ENCODE measurements at regions not wholly inside any gene's neighbourhood (a gene's known extent, or its start where the extent isn't known, plus 50 kb on each side); places are given as distances from the start of the nearest gene placed in this dataset.
"Not testable (repeated sequence)": the region's sequence is repeated elsewhere in the genome, so short reads cannot be mapped to it uniquely, and the experiment has no call there.

GRCh38 chr3:36063992-36064391 is 316.3 kb upstream of the STAC start:
- Mint-ChIP-seq H3K27me3 (no peaks in the 10 kb centered on the region), H3K36me3 (ENCODE audit: low read depth) (no peaks in the 10 kb centered on the region), H3K27ac (no peak overlapping the region), H3K9me3 (no peaks in the 10 kb centered on the region), H3K4me1 (no peaks in the 10 kb centered on the region), H3K4me3 (no peak overlapping the region)
- DNase-seq, result no peak
- CTCF ChIA-PET, result no interaction called here
- POLR2A ChIA-PET, result no interaction called here

GRCh38 chr3:36065321-36065720 is 315.0 kb upstream of the STAC start:
- H3K9me3 Mint-ChIP-seq, result no peaks in the 10 kb centered on the region
- no peak overlapping the region for H3K27ac Mint-ChIP-seq
- no peak overlapping the region for H3K4me3 Mint-ChIP-seq
- POLR2A ChIA-PET, result no interaction called here
- DNase-seq, result no peak
- CTCF ChIA-PET, result no interaction called here
- no peaks in the 10 kb centered on the region for H3K4me1 Mint-ChIP-seq
- H3K36me3 Mint-ChIP-seq (ENCODE audit: low read depth), result no peaks in the 10 kb centered on the region
- H3K27me3 Mint-ChIP-seq, result no peaks in the 10 kb centered on the region

- Mint-ChIP-seq H3K27me3 (no peaks in the 10 kb centered on the region), H3K27ac (no peak overlapping the region), H3K36me3 (ENCODE audit: low read depth) (no peaks in the 10 kb centered on the region), H3K4me3 (no peak overlapping the region), H3K9me3 (no peaks in the 10 kb centered on the region), H3K4me1 (no peaks in the 10 kb centered on the region)
- ChIA-PET POLR2A (no interaction called here), CTCF (no interaction called here)
- DNase-seq, result no peak
Measured at GRCh38 chr3:36075491-36075890, 304.8 kb upstream of the STAC start.

- no peaks in the 10 kb centered on the region for H3K27me3 Mint-ChIP-seq
- peaks cover 2% of the 10 kb centered on the region for H3K9me3 Mint-ChIP-seq
- H3K4me1 Mint-ChIP-seq, result no peaks in the 10 kb centered on the region
- DNase-seq, result no peak
- no peaks in the 10 kb centered on the region for H3K36me3 Mint-ChIP-seq (ENCODE audit: low read depth)
- no peak overlapping the region for H3K27ac Mint-ChIP-seq
- POLR2A ChIA-PET, result no interaction called here
- no peak overlapping the region for H3K4me3 Mint-ChIP-seq
- CTCF ChIA-PET, result no interaction called here
Measured at GRCh38 chr3:36077320-36077719, 303.0 kb upstream of the STAC start.

- DNase-seq; POLR2A ChIA-PET; H3K4me3 Mint-ChIP-seq; H3K27ac Mint-ChIP-seq; H3K4me1 Mint-ChIP-seq; H3K9me3 Mint-ChIP-seq; CTCF ChIA-PET; H3K36me3 Mint-ChIP-seq (ENCODE audit: low read depth); H3K27me3 Mint-ChIP-seq: not testable (repeated sequence)
Measured at GRCh38 chr3:36082958-36083357, 297.3 kb upstream of the STAC start.

- H3K36me3 Mint-ChIP-seq (ENCODE audit: low read depth), result no peaks in the 10 kb centered on the region
- CTCF ChIA-PET, result no interaction called here
- DNase-seq, result no peak
- POLR2A ChIA-PET, result no interaction called here
- no peaks in the 10 kb centered on the region for H3K27me3 Mint-ChIP-seq
- no peaks in the 10 kb centered on the region for H3K9me3 Mint-ChIP-seq
- no peak overlapping the region for H3K27ac Mint-ChIP-seq
- no peaks in the 10 kb centered on the region for H3K4me1 Mint-ChIP-seq
- H3K4me3 Mint-ChIP-seq, result no peak overlapping the region
Measured at GRCh38 chr3:36095238-36095637, 285.1 kb upstream of the STAC start.

- no peaks in the 10 kb centered on the region for H3K4me1 Mint-ChIP-seq
- ChIA-PET POLR2A (no interaction called here), CTCF (no interaction called here)
- H3K27me3 Mint-ChIP-seq, result no peaks in the 10 kb centered on the region
- H3K9me3 Mint-ChIP-seq, result no peaks in the 10 kb centered on the region
- H3K4me3 Mint-ChIP-seq, result no peak overlapping the region
- H3K27ac Mint-ChIP-seq, result no peak overlapping the region
- H3K36me3 Mint-ChIP-seq (ENCODE audit: low read depth), result no peaks in the 10 kb centered on the region
- DNase-seq, result no peak
Measured at GRCh38 chr3:36097209-36097608, 283.1 kb upstream of the STAC start.

- ChIA-PET CTCF (no interaction called here), POLR2A (no interaction called here)
- H3K36me3 Mint-ChIP-seq (ENCODE audit: low read depth), result no peaks in the 10 kb centered on the region
- H3K4me3 Mint-ChIP-seq, result no peak overlapping the region
- no peak for DNase-seq
- H3K4me1 Mint-ChIP-seq, result no peaks in the 10 kb centered on the region
- H3K27ac Mint-ChIP-seq, result no peak overlapping the region
- H3K9me3 Mint-ChIP-seq, result no peaks in the 10 kb centered on the region
- H3K27me3 Mint-ChIP-seq, result no peaks in the 10 kb centered on the region
Measured at GRCh38 chr3:36114353-36114752, 266.0 kb upstream of the STAC start.

GRCh38 chr3:36124118-36124796 is 256.0 kb upstream of the STAC start:
- Mint-ChIP-seq H3K4me1 (no peaks in the 10 kb centered on the region), H3K36me3 (ENCODE audit: low read depth) (no peaks in the 10 kb centered on the region), H3K9me3 (no peaks in the 10 kb centered on the region), H3K27me3 (no peaks in the 10 kb centered on the region), H3K4me3 (no peak overlapping the region), H3K27ac (no peak overlapping the region)
- ChIA-PET CTCF (no interaction called here), POLR2A (no interaction called here)
- no peak for DNase-seq

GRCh38 chr3:36132214-36132613 is 248.1 kb upstream of the STAC start:
- no peak overlapping the region for H3K4me3 Mint-ChIP-seq
- CTCF ChIA-PET, result no interaction called here
- POLR2A ChIA-PET, result no interaction called here
- H3K9me3 Mint-ChIP-seq, result no peaks in the 10 kb centered on the region
- no peaks in the 10 kb centered on the region for H3K27me3 Mint-ChIP-seq
- DNase-seq, result no peak
- no peaks in the 10 kb centered on the region for H3K4me1 Mint-ChIP-seq
- H3K36me3 Mint-ChIP-seq (ENCODE audit: low read depth), result no peaks in the 10 kb centered on the region
- no peak overlapping the region for H3K27ac Mint-ChIP-seq

GRCh38 chr3:36135863-36136262 is 244.4 kb upstream of the STAC start:
- DNase-seq, result no peak
- H3K9me3 Mint-ChIP-seq, result no peaks in the 10 kb centered on the region
- POLR2A ChIA-PET, result no interaction called here

GRCh38 chr3:36142746-36143145 is 237.6 kb upstream of the STAC start:
- Mint-ChIP-seq H3K4me3 (no peak overlapping the region), H3K4me1 (no peaks in the 10 kb centered on the region), H3K9me3 (no peaks in the 10 kb centered on the region), H3K27me3 (no peaks in the 10 kb centered on the region), H3K36me3 (ENCODE audit: low read depth) (no peaks in the 10 kb centered on the region), H3K27ac (no peak overlapping the region)
- DNase-seq, result no peak
- POLR2A ChIA-PET, result no interaction called here
- CTCF ChIA-PET, result no interaction called here

More at GRCh38 chr3:36135863-36136262, 244.4 kb upstream of the STAC start:
- H3K27ac Mint-ChIP-seq, result no peak overlapping the region
- CTCF ChIA-PET, result interaction anchor here (1.0 kb wide), 1 partner anchor 25 kb away, joined by 3 read pairs; no protein-coding TSS in a partner anchor
- H3K36me3 Mint-ChIP-seq (ENCODE audit: low read depth), result no peaks in the 10 kb centered on the region
- H3K27me3 Mint-ChIP-seq, result no peaks in the 10 kb centered on the region
- H3K4me1 Mint-ChIP-seq, result no peaks in the 10 kb centered on the region
- no peak overlapping the region for H3K4me3 Mint-ChIP-seq

GRCh38 chr3:36146404-36146803 is 233.9 kb upstream of the STAC start:
- Mint-ChIP-seq H3K27ac (no peak overlapping the region), H3K4me1 (no peaks in the 10 kb centered on the region), H3K27me3 (no peaks in the 10 kb centered on the region), H3K9me3 (no peaks in the 10 kb centered on the region), H3K36me3 (ENCODE audit: low read depth) (no peaks in the 10 kb centered on the region), H3K4me3 (no peak overlapping the region)
- ChIA-PET CTCF (no interaction called here), POLR2A (no interaction called here)
- no peak for DNase-seq

GRCh38 chr3:36147934-36148558 is 232.3 kb upstream of the STAC start:
- CTCF ChIA-PET, result no interaction called here
- POLR2A ChIA-PET, result no interaction called here
- no peak overlapping the region for H3K4me3 Mint-ChIP-seq
- H3K9me3 Mint-ChIP-seq, result no peaks in the 10 kb centered on the region
- H3K27ac Mint-ChIP-seq, result no peak overlapping the region
- no peaks in the 10 kb centered on the region for H3K27me3 Mint-ChIP-seq
- no peaks in the 10 kb centered on the region for H3K4me1 Mint-ChIP-seq
- no peaks in the 10 kb centered on the region for H3K36me3 Mint-ChIP-seq (ENCODE audit: low read depth)
- no peak for DNase-seq
